ENCODE measurements at regions not wholly inside any gene's neighbourhood (a gene's known extent, or its start where the extent isn't known, plus 50 kb on each side); places are given as distances from the start of the nearest gene placed in this dataset.

DNA sequence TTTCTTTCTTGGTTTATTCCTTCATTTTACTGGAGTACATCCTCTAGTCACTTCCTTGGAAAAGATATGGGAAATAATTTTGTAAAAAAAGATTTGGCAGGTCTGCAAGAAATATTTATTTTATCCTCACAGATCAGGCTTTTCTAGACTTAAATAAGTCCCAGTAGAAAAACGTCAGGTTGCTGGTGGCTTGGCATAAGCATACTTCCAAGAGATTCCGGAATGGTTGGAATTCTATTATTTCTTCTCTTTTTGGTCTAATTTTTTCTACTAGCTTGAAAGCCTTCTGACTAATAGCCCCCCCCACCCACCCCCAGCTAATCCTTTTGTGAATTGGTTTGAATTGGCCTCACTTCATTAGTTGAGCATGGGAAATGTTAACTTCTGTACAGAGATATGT, 147.6 kb downstream of the ZIC5 start:
- Histone ChIP-seq H3K4me3 (ENCODE audit: extremely low read depth in 1 of 4, insufficient read depth in 2 of 4, low read depth in 3 of 4, low read length in 4 of 4) (no peak overlapping the region), H3K79me1 (ENCODE audit: low read depth, low read length) (no peaks in the 10 kb centered on the region), H2BK12ac (ENCODE audit: low read depth, low read length) (no peak overlapping the region), H2AFZ (ENCODE audit: low read length) (no peak overlapping the region), H3K9ac (replicated peaks in 1 of 4; ENCODE audit: extremely low read depth in 1 of 4, low read depth in 3 of 4, low read length in 3 of 4) (no peak overlapping the region), H3K27me3 (replicated peaks in 1 of 4; ENCODE audit: control insufficient read depth in 3 of 4, extremely low read depth in 1 of 4, insufficient read depth in 3 of 4, low read length in 3 of 4) (no peaks in the 10 kb centered on the region), H2BK20ac (ENCODE audit: low read length) (no peak overlapping the region), H2BK15ac (ENCODE audit: low read length) (no peak overlapping the region), H3K27ac (ENCODE audit: low read depth, low read length) (no peak overlapping the region), H2BK120ac (replicated peaks; ENCODE audit: low read depth, low read length) (no peak overlapping the region), H3K4me2 (ENCODE audit: insufficient read depth in 1 of 2, low read depth in 2 of 2, low read length in 2 of 2) (no peak overlapping the region), H3K18ac (ENCODE audit: extremely low read depth, low read length) (no peak overlapping the region), H3K23ac (ENCODE audit: insufficient read length) (no peak overlapping the region), H4K8ac (ENCODE audit: extremely low read depth, insufficient read depth, low read length) (no peak overlapping the region), H4K91ac (replicated peaks; ENCODE audit: insufficient read length, low read length) (no peak overlapping the region), H3K4me1 (replicated peaks in 1 of 4; ENCODE audit: control insufficient read depth in 3 of 4, insufficient read depth in 4 of 4, low read length in 3 of 4) (peaks cover 0 to 7% (median 4%) of the 10 kb centered on the region in 4 experiments; a peak in 6 of 7 replicates), H3K23me2 (ENCODE audit: low read depth, low read length) (no peaks in the 10 kb centered on the region), H3K4ac (replicated peaks; ENCODE audit: insufficient read length, low read depth, low read length) (no peak overlapping the region), H4K5ac (ENCODE audit: insufficient read length, low read depth, low read length) (no peak overlapping the region), H2BK5ac (ENCODE audit: low read depth, low read length) (no peak overlapping the region), H3K79me2 (ENCODE audit: control insufficient read depth in 1 of 2, insufficient read depth in 2 of 2, low read length in 2 of 2) (no peaks in the 10 kb centered on the region), H2AK5ac (ENCODE audit: low read depth, low read length) (no peak overlapping the region), H3K36me3 (ENCODE audit: control insufficient read depth in 2 of 4, insufficient read depth in 4 of 4, low read length in 3 of 4) (no peaks in the 10 kb centered on the region), H3K56ac (replicated peaks; ENCODE audit: insufficient read length, low read depth, low read length) (no peak overlapping the region), H3K14ac (ENCODE audit: insufficient read length) (no peak overlapping the region), H4K20me1 (replicated peaks in 1 of 2; ENCODE audit: control insufficient read depth in 1 of 2, insufficient read depth in 2 of 2, low read length in 2 of 2) (no peaks in the 10 kb centered on the region), H3K9me3 (ENCODE audit: insufficient read depth in 2 of 2, low read depth in 1 of 2, low read length in 1 of 2) (no peaks in the 10 kb centered on the region; a peak in 1 of 4 replicates)
- no peak for TF ChIP-seq BCL11A (IDR thresholded peaks at IDR 0.05; ENCODE audit: low read depth in 2 of 2, low read length in 2 of 2)
- no peak for TF ChIP-seq NANOG (IDR thresholded peaks at IDR 0.05; ENCODE audit: insufficient read depth, low read depth, low read length, poor library complexity, severe bottlenecking)
- no peak for TF ChIP-seq CHD1 (IDR thresholded peaks at IDR 0.05; ENCODE audit: low read depth, low read length)
- TF ChIP-seq SRF (IDR thresholded peaks at IDR 0.05; ENCODE audit: low read depth, low read length), result no peak
- WGBS, 2 experiments (ENCODE audit: extremely low coverage in 1 of 2, insufficient coverage in 1 of 2, insufficient read length in 1 of 2, insufficient replicate concordance in 2 of 2, low coverage in 1 of 2, low lambda C conversion rate in 2 of 2, missing lambda C conversion rate in 1 of 2), result 90% methylated on average over 2 of the region's 2 CpGs; no CpG with 5 or more reads in 1 of the 2 experiments
- ChIA-PET CTCF (ENCODE audit: partially characterized antibody) (no interaction called here), POLR2A (ENCODE audit: partially characterized antibody) (no interaction called here)
- DNase-seq (ENCODE audit: low read depth in 1 of 2, low spot score in 2 of 2), result no peak
- FAIRE-seq, result no peak

Measured in H1 (cell line).